HepG2 (cell line): ENCODE measurements at regions not wholly inside any gene's neighbourhood (a gene's known extent, or its start where the extent isn't known, plus 50 kb on each side); places are given as distances from the start of the nearest gene placed in this dataset.

ENCODE experiments used
- ATAC-seq: fragments of 200-7000 bp; cut with Tn5 transposase; 3 replicates; pipeline ENCODE4 v1.9.1; 2020; ENCODE audit warnings: mild to moderate bottlenecking, moderate library complexity
- BruUV-seq: library from RNA; stranded (reverse); fragments of 400-500 nt; replicated peaks from 2 replicates; lab custom pipeline; 2021; lab: Mats Ljungman, UMichigan
- CTCF ChIA-PET: fragments of 300-600 bp; formaldehyde crosslinking; extraction: SDS; loops from one replicate; lab custom pipeline; 2021; ENCODE audit warnings: low total read pairs, inconsistent platforms, low intra/inter-chr PET ratio; lab: Yijun Ruan, JAX
- POLR2A ChIA-PET: fragments of 350-600 bp; sonication (Branson Sonifier 250); formaldehyde crosslinking; loops from one replicate; lab custom pipeline; 2020; ENCODE audit warnings: antibody characterized with exemption, inconsistent platforms; lab: Yijun Ruan, JAX
- DNase-seq: peaks from one replicate; pipeline ENCODE4 v3.0.0-alpha.2; 2015; ENCODE audit warnings: low spot score
- FAIRE-seq: peaks from 3 replicates; lab custom pipeline; 2011; peaks lifted over from hg19 to GRCh38; lab: Jason Lieb, UNC
- H2AFZ ChIP-seq: one replicate; pipeline ENCODE4 v1.6.1; 2011; ENCODE audit warnings: low read length, inconsistent platforms
- H3K27ac ChIP-seq: fragments of 300-600 bp; 3 replicates; pipeline ENCODE4 v1.8.0; 2011; ENCODE audit warnings: mixed run types, mild to moderate bottlenecking, mixed read lengths, low read length, inconsistent platforms; ENCODE audit not compliant: insufficient read depth; ENCODE audit errors: extremely low read length
- H3K27me3 ChIP-seq, 2 experiments: fragments of 200-600 bp in 1 of 2; 2 replicates in 1 of 2; 3 replicates in 1 of 2; pipeline versions ENCODE4 v1.6.0 to v1.8.0; 2011; ENCODE audit warnings: low read length in 2 of 2, mild to moderate bottlenecking in 2 of 2, moderate library complexity in 2 of 2, inconsistent platforms in 1 of 2; ENCODE audit not compliant: insufficient read depth in 2 of 2, control insufficient read depth in 1 of 2
- H3K36me3 ChIP-seq, 2 experiments: fragments of 200-600 bp in 1 of 2; replicated peaks in 1 of 2; 2 replicates in 1 of 2; 3 replicates in 1 of 2; pipeline versions ENCODE4 v1.5.1 to v1.8.0; 2011; ENCODE audit warnings: low read length in 2 of 2, inconsistent platforms in 1 of 2; ENCODE audit not compliant: insufficient read depth in 2 of 2, control insufficient read depth in 1 of 2
- H3K4me1 ChIP-seq: 2 replicates; pipeline ENCODE4 v1.5.1; 2012; ENCODE audit warnings: low read length, inconsistent platforms; ENCODE audit not compliant: insufficient read depth
- H3K4me2 ChIP-seq: 2 replicates; pipeline ENCODE4 v1.6.0; 2011; ENCODE audit warnings: low read depth, low read length, inconsistent platforms
- H3K4me3 ChIP-seq, 3 experiments: fragments of 200-600 bp in 1 of 3; sonication (generic), shearing (Covaris generic) in 1 of 3; replicated peaks in 1 of 3; 2 replicates each; pipeline ENCODE4 v1.5.1; 2011 to 2016; ENCODE audit warnings: low read length in 3 of 3, inconsistent platforms in 2 of 3, low read depth in 2 of 3, mild to moderate bottlenecking in 2 of 3, control low read depth in 1 of 3, mixed read lengths in 1 of 3; ENCODE audit not compliant: insufficient read depth in 1 of 3
- H3K79me2 ChIP-seq: one replicate; pipeline ENCODE4 v1.6.1; 2011; ENCODE audit warnings: low read length, inconsistent platforms; ENCODE audit not compliant: insufficient read depth
- H3K9ac ChIP-seq: 2 replicates; pipeline ENCODE4 v1.6.0; 2011; ENCODE audit warnings: mild to moderate bottlenecking, low read depth, low read length, inconsistent platforms; ENCODE audit not compliant: insufficient read depth
- H3K9me3 ChIP-seq: 2 replicates; pipeline ENCODE4 v1.5.1; 2012; ENCODE audit warnings: mild to moderate bottlenecking, low read length
- H4K20me1 ChIP-seq: 2 replicates; pipeline ENCODE4 v1.6.0; 2011; ENCODE audit warnings: inconsistent platforms, mild to moderate bottlenecking, low read length, moderate library complexity; ENCODE audit not compliant: insufficient read depth
- CBX2 ChIP-seq, 2 experiments: fragments of 200-600 bp in 1 of 2; sonication (generic); formaldehyde crosslinking in 1 of 2; IDR thresholded peaks; 2 replicates each; pipeline versions ENCODE4 v1.7.0 to v1.8.1; 2018 to 2022; ENCODE audit warnings: low read depth in 2 of 2, low read length in 1 of 2, mild to moderate bottlenecking in 1 of 2, missing genetic modification reagents in 1 of 2
- FOXA3 ChIP-seq: IDR thresholded peaks from 2 replicates; pipeline ENCODE4 v1.6.1; 2016; ENCODE audit warnings: missing genetic modification reagents, missing compliant biosample characterization
- FOXP1 ChIP-seq, 2 experiments: fragments of 450-650 bp in 1 of 2; IDR thresholded peaks; 2 replicates each; pipeline ENCODE4 v1.6.1; 2017 to 2018; ENCODE audit warnings: antibody characterized with exemption in 1 of 2
- MLX ChIP-seq: IDR thresholded peaks from 2 replicates; pipeline ENCODE4 v1.6.1; 2016
- NFE2 ChIP-seq: sonication (generic); formaldehyde crosslinking; IDR thresholded peaks from 2 replicates; pipeline ENCODE4 v1.4.0; 2020; ENCODE audit warnings: missing genetic modification reagents
- NFKBIZ ChIP-seq: IDR thresholded peaks from 2 replicates; pipeline ENCODE4 v1.6.1; 2018; ENCODE audit warnings: missing genetic modification reagents, missing compliant biosample characterization
- PHF5A ChIP-seq: IDR thresholded peaks from one replicate; pipeline ENCODE4 v1.6.1; 2018; ENCODE audit warnings: low read depth, missing genetic modification reagents; ENCODE audit not compliant: unreplicated experiment
- SIX1 ChIP-seq: sonication (generic); formaldehyde crosslinking; IDR thresholded peaks from 2 replicates; pipeline ENCODE4 v1.4.0; 2020; ENCODE audit warnings: missing genetic modification reagents, borderline replicate concordance
- TCF7L2 ChIP-seq: IDR thresholded peaks from 2 replicates; pipeline ENCODE4 v1.6.1; 2011; ENCODE audit warnings: mild to moderate bottlenecking, low read depth, low read length, moderate library complexity
- YEATS2 ChIP-seq: sonication (generic); formaldehyde crosslinking; IDR thresholded peaks from 2 replicates; pipeline ENCODE4 v1.4.0; 2020; ENCODE audit warnings: missing genetic modification reagents, borderline replicate concordance
- ZBTB46 ChIP-seq: sonication (generic); formaldehyde crosslinking; IDR thresholded peaks from 2 replicates; pipeline ENCODE4 v1.4.0; 2020; ENCODE audit warnings: mild to moderate bottlenecking, missing genetic modification reagents, borderline replicate concordance
- ZHX1 ChIP-seq: sonication (generic); formaldehyde crosslinking; IDR thresholded peaks from 2 replicates; pipeline ENCODE4 v1.8.1; 2022; ENCODE audit warnings: low read depth, mild to moderate bottlenecking, missing genetic modification reagents
- ZNF205 ChIP-seq: IDR thresholded peaks from 2 replicates; pipeline ENCODE4 v1.6.1; 2018; ENCODE audit warnings: missing biosample characterization, missing genetic modification reagents
- WGBS: methylation state at CpG from one replicate; pipeline ENCODE4 v1.1.6; 2017; ENCODE audit warnings: low lambda C conversion rate; 5-methylcytosine and 5-hydroxymethylcytosine counted together
- in situ Hi-C: cut with HindIII; loops from 2 replicates; pipeline ENCODE4 v1.10.0; 2017; ENCODE audit warnings: low pct_unique_long_range_greater_than_20kb; ENCODE audit not compliant: extremely low pct_ligation_motif_present
- intact Hi-C: fragments of 100-400 bp; cut with micrococcal nuclease; formaldehyde crosslinking; loops from one replicate; pipeline ENCODE4 v1.10.0; 2022; ENCODE audit not compliant: unreplicated experiment

GRCh38 chr14:65834051-65834450 lies 421.5 kb downstream of the FUT8 start:
- DNase-seq (no peak), ATAC-seq (no peak), FAIRE-seq (no peak)
- no peaks in the 10 kb centered on the region for H3K4me1 ChIP-seq
- H3K27me3 ChIP-seq, result peaks cover 0 to 23% of the 10 kb centered on the region in 2 experiments; a peak in 4 of 5 replicates
- H4K20me1 ChIP-seq, result no peaks in the 10 kb centered on the region
- H3K27ac ChIP-seq, result no peak overlapping the region
- no peak overlapping the region for H3K4me2 ChIP-seq
- ChIA-PET CTCF (no interaction called here), POLR2A (no interaction called here)
- BruUV-seq, result no TSS peak
- no peaks in the 10 kb centered on the region for H3K9me3 ChIP-seq
- no peak overlapping the region for H3K9ac ChIP-seq
- 0% methylated on average over 6 of the region's 7 CpGs for WGBS
- no peak overlapping the region for H3K4me3 ChIP-seq
- no peak for TF ChIP-seq ZNF205
- no peak for TF ChIP-seq SIX1 (CRISPR knock-in tag)
- no peak for TF ChIP-seq NFE2 (CRISPR knock-in tag)
- TF ChIP-seq NFKBIZ (CRISPR knock-in tag), result no peak
- no peak for TF ChIP-seq PHF5A (CRISPR knock-in tag)
- no peak for TF ChIP-seq FOXP1 (IDR thresholded peaks at IDR 0.05)
- TF ChIP-seq FOXP1 (CRISPR knock-in tag; IDR thresholded peaks at IDR 0.05), result no peak
- TF ChIP-seq ZBTB46, result no peak
- TF ChIP-seq CBX2 (IDR thresholded peaks at IDR 0.05; ENCODE audit: low read depth, low read length), result no peak
- TF ChIP-seq CBX2 (CRISPR knock-in tag; IDR thresholded peaks at IDR 0.05; ENCODE audit: low read depth), result no peak
- no peak for TF ChIP-seq YEATS2
- TF ChIP-seq MLX (CRISPR knock-in tag), result no peak
- no peak for TF ChIP-seq TCF7L2
- TF ChIP-seq FOXA3 (CRISPR knock-in tag), result no peak
- TF ChIP-seq ZHX1 (CRISPR knock-in tag), result no peak
- no peaks in the 10 kb centered on the region for H3K79me2 ChIP-seq
- in situ Hi-C loops (no loop called here), intact Hi-C loops (no loop called here)
- no peaks in the 10 kb centered on the region for H3K36me3 ChIP-seq
- no peak overlapping the region for H2AFZ ChIP-seq
